Caco-2 (cell line): ENCODE measurements at regions not wholly inside any gene's neighbourhood (a gene's known extent, or its start where the extent isn't known, plus 50 kb on each side); places are given as distances from the start of the nearest gene placed in this dataset.

Source experiments
- BruUV-seq: library from RNA; stranded (reverse); fragments of 400-500 nt; replicated peaks from 2 replicates; lab custom pipeline; 2021; lab: Mats Ljungman, UMichigan
- CTCF ChIA-PET: fragments of 300-600 bp; sonication (Branson Sonifier 250); formaldehyde crosslinking; loops from one replicate; lab custom pipeline; 2022; ENCODE audit warnings: antibody characterized with exemption; lab: Charles Lee
- POLR2A ChIA-PET: fragments of 300-600 bp; sonication (Branson Sonifier 250); formaldehyde crosslinking; loops from one replicate; lab custom pipeline; 2022; ENCODE audit warnings: antibody characterized with exemption; lab: Charles Lee
- DNase-seq, 2 experiments: peaks; one replicate each; pipeline versions ENCODE4 v3.0.0 to v3.0.0-alpha.2; 2020 to 2022
- H3K27me3 ChIP-seq: replicated peaks from 2 replicates; pipeline ENCODE4 v1.6.0; 2011; ENCODE audit warnings: low read length; ENCODE audit not compliant: control insufficient read depth, insufficient read depth
- H3K36me3 ChIP-seq: 2 replicates; pipeline ENCODE4 v1.5.1; 2011; ENCODE audit warnings: low read length; ENCODE audit not compliant: control insufficient read depth, insufficient read depth
- H3K4me1 ChIP-seq: fragments of 250-450 bp; sonication (Bioruptor Pico); 2 replicates; pipeline ENCODE4 v1.5.1; 2020; ENCODE audit warnings: mild to moderate bottlenecking
- H3K4me3 ChIP-seq: 2 replicates; pipeline ENCODE4 v1.5.1; 2011; ENCODE audit warnings: low read depth, mild to moderate bottlenecking, control low read depth, low read length
- H3K9me3 ChIP-seq: fragments of 250-450 bp; sonication (Bioruptor Pico); 2 replicates; pipeline ENCODE4 v1.5.1; 2020; ENCODE audit warnings: mild to moderate bottlenecking, moderate library complexity
- H3K27ac Mint-ChIP-seq: one replicate; pipeline ENCODE4 v1.8.0; 2022; ENCODE audit warnings: mixed read lengths; ENCODE audit not compliant: unreplicated experiment
- H3K27me3 Mint-ChIP-seq: one replicate; pipeline ENCODE4 v1.8.0; 2022; ENCODE audit warnings: mixed read lengths; ENCODE audit not compliant: insufficient read depth, unreplicated experiment
- H3K36me3 Mint-ChIP-seq: one replicate; pipeline ENCODE4 v1.8.0; 2022; ENCODE audit warnings: mild to moderate bottlenecking, mixed read lengths; ENCODE audit not compliant: insufficient read depth, unreplicated experiment
- H3K4me1 Mint-ChIP-seq: one replicate; pipeline ENCODE4 v1.8.0; 2022; ENCODE audit warnings: low read depth, mixed read lengths; ENCODE audit not compliant: unreplicated experiment
- H3K4me3 Mint-ChIP-seq: one replicate; pipeline ENCODE4 v1.8.0; 2022; ENCODE audit warnings: mild to moderate bottlenecking, moderate library complexity, mixed read lengths; ENCODE audit not compliant: unreplicated experiment
- H3K9me3 Mint-ChIP-seq: one replicate; pipeline ENCODE4 v1.8.0; 2022; ENCODE audit warnings: mixed read lengths; ENCODE audit not compliant: unreplicated experiment
- CTCF ChIP-seq, 2 experiments: fragments of 200-600 bp in 1 of 2; IDR thresholded peaks; 1 replicate in 1 of 2; 2 replicates in 1 of 2; pipeline versions ENCODE4 v1.5.1 to v1.8.0; 2011 to 2022; ENCODE audit warnings: antibody characterized with exemption in 1 of 2, control low read depth in 1 of 2, inconsistent platforms in 1 of 2, low read depth in 1 of 2, low read length in 1 of 2, mild to moderate bottlenecking in 1 of 2, moderate library complexity in 1 of 2; ENCODE audit not compliant: insufficient read depth in 1 of 2, severe bottlenecking in 1 of 2, unreplicated experiment in 1 of 2
- intact Hi-C: fragments of 100-400 bp; cut with micrococcal nuclease; formaldehyde crosslinking; loops from one replicate; pipeline ENCODE4 v1.10.0; 2022; ENCODE audit not compliant: unreplicated experiment

GRCh38 chr16:61146429-61146828 is 889.8 kb downstream of the CDH8 start:
- H3K27me3 Mint-ChIP-seq = no peaks in the 10 kb centered on the region
- CTCF ChIA-PET = no interaction called here

GRCh38 chr16:61131447-61131846 is 904.8 kb downstream of the CDH8 start:
- H3K4me3 Mint-ChIP-seq = no peak overlapping the region
- intact Hi-C loops = no loop called here

More at GRCh38 chr16:61146429-61146828, 889.8 kb downstream of the CDH8 start:
- H3K4me3 Mint-ChIP-seq = no peak overlapping the region
- H3K27me3 ChIP-seq = no peaks in the 10 kb centered on the region
- no peak for TF ChIP-seq CTCF (IDR thresholded peaks at IDR 0.05; ENCODE audit: insufficient read depth in 1 of 2, low read depth in 1 of 2, low read length in 1 of 2, severe bottlenecking in 1 of 2, unreplicated experiment in 1 of 2)
- no peaks in the 10 kb centered on the region for H3K36me3 ChIP-seq
- POLR2A ChIA-PET = no interaction called here
- intact Hi-C loops = no loop called here
- peaks cover 3% of the 10 kb centered on the region; the same call in 1 of the 2 replicates for H3K9me3 ChIP-seq
- H3K9me3 Mint-ChIP-seq = no peaks in the 10 kb centered on the region
- no peak overlapping the region for H3K27ac Mint-ChIP-seq
- no peak for DNase-seq
- H3K36me3 Mint-ChIP-seq = no peaks in the 10 kb centered on the region
- H3K4me3 ChIP-seq = no peak overlapping the region
- no TSS peak for BruUV-seq
- no peaks in the 10 kb centered on the region for H3K4me1 Mint-ChIP-seq
- H3K4me1 ChIP-seq = no peaks in the 10 kb centered on the region

GRCh38 chr16:61128545-61129323 is 907.5 kb downstream of the CDH8 start:
- H3K4me3 Mint-ChIP-seq = no peak overlapping the region
- no peak overlapping the region for H3K27ac Mint-ChIP-seq
- no peak for DNase-seq
- Histone ChIP-seq H3K27me3 (no peaks in the 10 kb centered on the region), H3K4me1 (no peaks in the 10 kb centered on the region), H3K4me3 (no peak overlapping the region), H3K9me3 (no peaks in the 10 kb centered on the region), H3K36me3 (no peaks in the 10 kb centered on the region)
- TF ChIP-seq CTCF (IDR thresholded peaks at IDR 0.05; ENCODE audit: insufficient read depth in 1 of 2, low read depth in 1 of 2, low read length in 1 of 2, severe bottlenecking in 1 of 2, unreplicated experiment in 1 of 2) = no peak
- CTCF ChIA-PET = no interaction called here
- no peaks in the 10 kb centered on the region for H3K36me3 Mint-ChIP-seq
- intact Hi-C loops = no loop called here
- no TSS peak for BruUV-seq
- no peaks in the 10 kb centered on the region for H3K4me1 Mint-ChIP-seq
- POLR2A ChIA-PET = no interaction called here
- peaks cover 12% of the 10 kb centered on the region for H3K9me3 Mint-ChIP-seq
- H3K27me3 Mint-ChIP-seq = peaks cover 3% of the 10 kb centered on the region

More at GRCh38 chr16:61131447-61131846, 904.8 kb downstream of the CDH8 start:
- Mint-ChIP-seq H3K27ac (no peak overlapping the region), H3K27me3 (peaks cover 3% of the 10 kb centered on the region), H3K4me1 (no peaks in the 10 kb centered on the region), H3K9me3 (peaks cover 12% of the 10 kb centered on the region), H3K36me3 (no peaks in the 10 kb centered on the region)
- Histone ChIP-seq H3K36me3 (no peaks in the 10 kb centered on the region), H3K27me3 (no peaks in the 10 kb centered on the region), H3K4me1 (no peaks in the 10 kb centered on the region), H3K9me3 (no peaks in the 10 kb centered on the region), H3K4me3 (no peak overlapping the region)
- ChIA-PET CTCF (no interaction called here), POLR2A (no interaction called here)
- no TSS peak for BruUV-seq
- no peak for TF ChIP-seq CTCF (IDR thresholded peaks at IDR 0.05; ENCODE audit: insufficient read depth in 1 of 2, low read depth in 1 of 2, low read length in 1 of 2, severe bottlenecking in 1 of 2, unreplicated experiment in 1 of 2)
- DNase-seq = no peak
